HFFc6 (cell line): ENCODE measurements at regions not wholly inside any gene's neighbourhood (a gene's known extent, or its start where the extent isn't known, plus 50 kb on each side); places are given as distances from the start of the nearest gene placed in this dataset.
A peak's percentile ranks its signal among the peaks of the same experiment; 100 is the strongest.

Source experiments
- DNase-seq: peaks from one replicate; pipeline ENCODE4 v3.0.0-alpha.2; 2018
- H3K27ac Mint-ChIP-seq: 2 replicates; pipeline ENCODE4 v1.8.0; 2020; ENCODE audit warnings: mild to moderate bottlenecking, mixed read lengths
- H3K27me3 Mint-ChIP-seq: 2 replicates; pipeline ENCODE4 v1.8.0; 2021; ENCODE audit warnings: mild to moderate bottlenecking, moderate library complexity, mixed read lengths; ENCODE audit not compliant: insufficient read depth
- H3K36me3 Mint-ChIP-seq: 2 replicates; pipeline ENCODE4 v1.8.0; 2021; ENCODE audit warnings: low read depth, mixed read lengths
- H3K4me1 Mint-ChIP-seq: 2 replicates; pipeline ENCODE4 v1.8.0; 2020; ENCODE audit warnings: low read depth, mixed read lengths
- H3K4me3 Mint-ChIP-seq: 2 replicates; pipeline ENCODE4 v1.8.0; 2020; ENCODE audit warnings: mild to moderate bottlenecking, moderate library complexity, mixed read lengths
- H3K9me3 Mint-ChIP-seq: 2 replicates; pipeline ENCODE4 v1.8.0; 2020; ENCODE audit warnings: mild to moderate bottlenecking, mixed read lengths
- TF ChIP-seq, protein P1 (sequence below): fragments of 200-600 bp; sonication (generic); IDR thresholded peaks from 2 replicates; pipeline ENCODE4 v1.5.0; 2021; ENCODE audit warnings: antibody characterized with exemption, mild to moderate bottlenecking

- Mint-ChIP-seq H3K4me1 (peaks cover 69% of the 10 kb centered on the region), H3K9me3 (peaks cover 15% of the 10 kb centered on the region), H3K36me3 (peaks cover 50% of the 10 kb centered on the region), H3K27ac (peak overlapping the region; percentile 80), H3K4me3 (no peak overlapping the region; the same call in 1 of the 2 replicates), H3K27me3 (no peaks in the 10 kb centered on the region; the same call in 1 of the 2 replicates)
- no peak for DNase-seq
- TF ChIP-seq, protein P1, sequence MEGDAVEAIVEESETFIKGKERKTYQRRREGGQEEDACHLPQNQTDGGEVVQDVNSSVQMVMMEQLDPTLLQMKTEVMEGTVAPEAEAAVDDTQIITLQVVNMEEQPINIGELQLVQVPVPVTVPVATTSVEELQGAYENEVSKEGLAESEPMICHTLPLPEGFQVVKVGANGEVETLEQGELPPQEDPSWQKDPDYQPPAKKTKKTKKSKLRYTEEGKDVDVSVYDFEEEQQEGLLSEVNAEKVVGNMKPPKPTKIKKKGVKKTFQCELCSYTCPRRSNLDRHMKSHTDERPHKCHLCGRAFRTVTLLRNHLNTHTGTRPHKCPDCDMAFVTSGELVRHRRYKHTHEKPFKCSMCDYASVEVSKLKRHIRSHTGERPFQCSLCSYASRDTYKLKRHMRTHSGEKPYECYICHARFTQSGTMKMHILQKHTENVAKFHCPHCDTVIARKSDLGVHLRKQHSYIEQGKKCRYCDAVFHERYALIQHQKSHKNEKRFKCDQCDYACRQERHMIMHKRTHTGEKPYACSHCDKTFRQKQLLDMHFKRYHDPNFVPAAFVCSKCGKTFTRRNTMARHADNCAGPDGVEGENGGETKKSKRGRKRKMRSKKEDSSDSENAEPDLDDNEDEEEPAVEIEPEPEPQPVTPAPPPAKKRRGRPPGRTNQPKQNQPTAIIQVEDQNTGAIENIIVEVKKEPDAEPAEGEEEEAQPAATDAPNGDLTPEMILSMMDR: no peak
These were observed 160.6 kb upstream of the HMGA2 start for GRCh38 chr12:65663648-65664047.

- H3K9me3 Mint-ChIP-seq: peaks cover 12% of the 10 kb centered on the region
- H3K4me1 Mint-ChIP-seq: peaks cover 69% of the 10 kb centered on the region
- TF ChIP-seq, protein P1: no peak
- no peaks in the 10 kb centered on the region; the same call in 1 of the 2 replicates for H3K27me3 Mint-ChIP-seq
- no peak overlapping the region for H3K4me3 Mint-ChIP-seq
- H3K27ac Mint-ChIP-seq: peak overlapping the region; percentile 29
- H3K36me3 Mint-ChIP-seq: peaks cover 41% of the 10 kb centered on the region
- DNase-seq: no peak
These were observed 159.5 kb upstream of the HMGA2 start for GRCh38 chr12:65664715-65665250.

DNA sequence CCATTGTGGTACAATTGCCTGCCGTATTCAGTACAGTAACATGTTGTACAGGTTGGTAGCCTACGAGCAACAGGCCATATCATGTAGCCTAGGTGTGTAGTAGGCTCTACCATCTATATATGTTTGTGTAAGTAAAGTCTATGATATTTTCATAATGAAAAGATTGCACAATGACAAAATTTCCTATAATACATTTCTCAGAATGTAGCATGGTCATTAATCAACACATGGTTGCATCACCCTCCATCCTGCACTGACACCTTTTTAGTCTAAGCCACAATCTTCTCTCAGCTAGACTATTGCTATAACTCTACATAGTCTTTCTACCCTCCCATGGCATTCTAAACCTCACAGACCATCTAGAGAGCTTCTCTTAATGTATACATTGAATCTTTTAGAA is 158.5 kb upstream of the HMGA2 start:
- Mint-ChIP-seq H3K36me3 (peaks cover 36% of the 10 kb centered on the region), H3K27ac (no peak overlapping the region), H3K4me1 (peaks cover 78% of the 10 kb centered on the region), H3K4me3 (no peak overlapping the region), H3K27me3 (no peaks in the 10 kb centered on the region; the same call in 1 of the 2 replicates), H3K9me3 (peaks cover 12% of the 10 kb centered on the region)
- TF ChIP-seq, protein P1: no peak
- DNase-seq: no peak

GRCh38 chr12:65666876-65667275 is 157.4 kb upstream of the HMGA2 start:
- Mint-ChIP-seq H3K4me1 (peaks cover 88% of the 10 kb centered on the region), H3K36me3 (peaks cover 35% of the 10 kb centered on the region), H3K27ac (peak overlapping the region; percentile 86), H3K27me3 (no peaks in the 10 kb centered on the region; the same call in 1 of the 2 replicates), H3K9me3 (peaks cover 12% of the 10 kb centered on the region), H3K4me3 (no peak overlapping the region)
- peak; percentile 39 for DNase-seq
- TF ChIP-seq, protein P1: no peak

- no peak for DNase-seq
- H3K27ac Mint-ChIP-seq: peak overlapping the region; percentile 86
These were observed 156.4 kb upstream of the HMGA2 start for GRCh38 chr12:65667932-65668331.

More at GRCh38 chr12:65667932-65668331, 156.4 kb upstream of the HMGA2 start:
- Mint-ChIP-seq H3K36me3 (peaks cover 33% of the 10 kb centered on the region), H3K4me3 (no peak overlapping the region), H3K9me3 (peaks cover 12% of the 10 kb centered on the region), H3K4me1 (peaks cover 90% of the 10 kb centered on the region), H3K27me3 (no peaks in the 10 kb centered on the region; the same call in 1 of the 2 replicates)
- TF ChIP-seq, protein P1: no peak
